ENCODE measurements at regions not wholly inside any gene's neighbourhood (a gene's known extent, or its start where the extent isn't known, plus 50 kb on each side); places are given as distances from the start of the nearest gene placed in this dataset.

GRCh38 chr10:4132216-4132556, 347.2 kb upstream of the KLF6 start:
- DNase-seq, result no peak

- DNase-seq, result no peak
These were observed 346.6 kb upstream of the KLF6 start for GRCh38 chr10:4131407-4132215.

- DNase-seq, result no peak
These were observed 345.7 kb upstream of the KLF6 start for GRCh38 chr10:4130685-4131084.

- DNase-seq, result no peak
These were observed 345.0 kb upstream of the KLF6 start for GRCh38 chr10:4129866-4130477.

- no peak for DNase-seq
These were observed 342.7 kb upstream of the KLF6 start for GRCh38 chr10:4127518-4128315.

- no peak for DNase-seq
These were observed 340.8 kb upstream of the KLF6 start for GRCh38 chr10:4125776-4126175.

GRCh38 chr10:4121502-4122380, 336.7 kb upstream of the KLF6 start:
- DNase-seq, result no peak

- no peak for DNase-seq
These were observed 335.3 kb upstream of the KLF6 start for GRCh38 chr10:4120096-4120853.

- no peak for DNase-seq
These were observed 334.1 kb upstream of the KLF6 start for GRCh38 chr10:4119107-4119506.

GRCh38 chr10:4117604-4118003, 332.6 kb upstream of the KLF6 start:
- DNase-seq, result no peak

- no peak for DNase-seq
These were observed 326.6 kb upstream of the KLF6 start for GRCh38 chr10:4111643-4112042.

- no peak for DNase-seq
These were observed 324.5 kb upstream of the KLF6 start for GRCh38 chr10:4109469-4109868.

- DNase-seq, result no peak
These were observed 323.7 kb upstream of the KLF6 start for GRCh38 chr10:4108693-4109092.

GRCh38 chr10:4107285-4107851, 322.4 kb upstream of the KLF6 start:
- no peak for DNase-seq

- no peak for DNase-seq
These were observed 318.6 kb upstream of the KLF6 start for GRCh38 chr10:4103603-4104002.

GRCh38 chr10:4102802-4103344, 317.9 kb upstream of the KLF6 start:
- DNase-seq, result no peak

GRCh38 chr10:4101918-4102654, 317.1 kb upstream of the KLF6 start:
- DNase-seq, result no peak

GRCh38 chr10:4100380-4100779, 315.4 kb upstream of the KLF6 start:
- no peak for DNase-seq

- DNase-seq, result no peak
These were observed 314.2 kb upstream of the KLF6 start for GRCh38 chr10:4099202-4099601.

- no peak for DNase-seq
These were observed 310.3 kb upstream of the KLF6 start for GRCh38 chr10:4095166-4095917.

Measured in T1000 (cell line).